Endothelial cell of umbilical vein (primary cell): ENCODE measurements at regions not wholly inside any gene's neighbourhood (a gene's known extent, or its start where the extent isn't known, plus 50 kb on each side); places are given as distances from the start of the nearest gene placed in this dataset.

Experiments
- EZH2 ChIP-seq: IDR thresholded peaks from 2 replicates; pipeline ENCODE4 v1.6.1; 2012; ENCODE audit warnings: borderline replicate concordance, low read depth, mild to moderate bottlenecking, moderate library complexity, low read length, inconsistent platforms; ENCODE audit not compliant: severe bottlenecking
- GATA2 ChIP-seq: IDR thresholded peaks from 2 replicates; pipeline ENCODE4 v1.7.0; 2011; ENCODE audit warnings: low read depth, mild to moderate bottlenecking, moderate library complexity, mixed read lengths, low read length; ENCODE audit not compliant: insufficient read length, insufficient read depth
- JUN ChIP-seq: IDR thresholded peaks from 2 replicates; pipeline ENCODE4 v1.6.1; 2011; ENCODE audit warnings: borderline replicate concordance, low read depth; ENCODE audit not compliant: insufficient read length, insufficient read depth
- MYC ChIP-seq: IDR thresholded peaks from one replicate; pipeline ENCODE4 v1.6.1; 2011; ENCODE audit warnings: mild to moderate bottlenecking, low read depth, low read length
- POLR2A ChIP-seq: IDR thresholded peaks from 2 replicates; pipeline ENCODE4 v1.6.1; 2012; ENCODE audit warnings: low read depth, mild to moderate bottlenecking, control low read depth, low read length
- POLR2AphosphoS5 ChIP-seq: IDR thresholded peaks from 2 replicates; pipeline ENCODE4 v1.6.1; 2012; ENCODE audit warnings: low read depth, mild to moderate bottlenecking, control low read depth, low read length, moderate library complexity; ENCODE audit not compliant: insufficient read depth
- TF ChIP-seq, protein P1 (sequence below): IDR thresholded peaks from 2 replicates; pipeline ENCODE4 v1.6.1; 2011; ENCODE audit not compliant: insufficient read depth, insufficient read length
- TF ChIP-seq, protein P2 (sequence below), 2 donors: IDR thresholded peaks; 1 replicate in 1 of 2; 2 replicates in 1 of 2; pipeline ENCODE4 v1.5.1; 2011; ENCODE audit warnings: low read length in 2 of 2, mild to moderate bottlenecking in 2 of 2, moderate library complexity in 2 of 2, control low read depth in 1 of 2, inconsistent platforms in 1 of 2, low read depth in 1 of 2; ENCODE audit not compliant: insufficient read depth in 1 of 2; ENCODE audit errors: extremely low read depth in 1 of 2

DNA sequence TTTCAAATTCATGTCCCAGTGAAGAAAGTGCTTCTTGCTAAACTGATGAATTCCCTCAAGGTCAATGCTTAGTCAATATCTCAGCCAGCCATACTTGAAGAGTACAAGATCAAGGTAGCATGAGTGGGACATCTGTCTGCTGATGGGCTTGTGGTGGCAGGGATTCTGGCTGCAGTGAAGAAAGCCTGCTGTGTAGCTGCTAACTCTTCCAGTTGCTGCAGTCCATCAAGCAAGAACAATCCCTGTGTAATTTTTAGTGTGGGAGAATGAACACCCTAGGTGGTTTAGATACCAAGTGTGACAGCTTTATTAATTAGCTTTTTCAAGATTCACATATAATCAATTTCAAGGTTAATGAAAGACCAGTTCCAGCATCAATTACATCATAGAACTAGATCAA, 443.9 kb downstream of the TAF11L14 start:
- TF ChIP-seq, protein P1, sequence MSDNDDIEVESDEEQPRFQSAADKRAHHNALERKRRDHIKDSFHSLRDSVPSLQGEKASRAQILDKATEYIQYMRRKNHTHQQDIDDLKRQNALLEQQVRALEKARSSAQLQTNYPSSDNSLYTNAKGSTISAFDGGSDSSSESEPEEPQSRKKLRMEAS: no peak
- TF ChIP-seq, protein P2, sequence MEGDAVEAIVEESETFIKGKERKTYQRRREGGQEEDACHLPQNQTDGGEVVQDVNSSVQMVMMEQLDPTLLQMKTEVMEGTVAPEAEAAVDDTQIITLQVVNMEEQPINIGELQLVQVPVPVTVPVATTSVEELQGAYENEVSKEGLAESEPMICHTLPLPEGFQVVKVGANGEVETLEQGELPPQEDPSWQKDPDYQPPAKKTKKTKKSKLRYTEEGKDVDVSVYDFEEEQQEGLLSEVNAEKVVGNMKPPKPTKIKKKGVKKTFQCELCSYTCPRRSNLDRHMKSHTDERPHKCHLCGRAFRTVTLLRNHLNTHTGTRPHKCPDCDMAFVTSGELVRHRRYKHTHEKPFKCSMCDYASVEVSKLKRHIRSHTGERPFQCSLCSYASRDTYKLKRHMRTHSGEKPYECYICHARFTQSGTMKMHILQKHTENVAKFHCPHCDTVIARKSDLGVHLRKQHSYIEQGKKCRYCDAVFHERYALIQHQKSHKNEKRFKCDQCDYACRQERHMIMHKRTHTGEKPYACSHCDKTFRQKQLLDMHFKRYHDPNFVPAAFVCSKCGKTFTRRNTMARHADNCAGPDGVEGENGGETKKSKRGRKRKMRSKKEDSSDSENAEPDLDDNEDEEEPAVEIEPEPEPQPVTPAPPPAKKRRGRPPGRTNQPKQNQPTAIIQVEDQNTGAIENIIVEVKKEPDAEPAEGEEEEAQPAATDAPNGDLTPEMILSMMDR (IDR thresholded peaks at IDR 0.05; ENCODE audit: extremely low read depth in 1 of 2, insufficient read depth in 1 of 2, low read depth in 1 of 2, low read length in 2 of 2): no peak
- TF ChIP-seq POLR2AphosphoS5 (no peak), MYC (no peak), EZH2 (no peak), GATA2 (no peak), POLR2A (no peak), JUN (no peak)
